Karpas-422 (cell line): ENCODE measurements at regions not wholly inside any gene's neighbourhood (a gene's known extent, or its start where the extent isn't known, plus 50 kb on each side); places are given as distances from the start of the nearest gene placed in this dataset.
"Not testable (repeated sequence)": the region's sequence is repeated elsewhere in the genome, so short reads cannot be mapped to it uniquely, and the experiment has no call there.

Experiments used
- DNase-seq: peaks from one replicate; pipeline ENCODE4 v3.0.0-alpha.2; 2015
- H2AFZ ChIP-seq: fragments of 200-600 bp; sonication (generic); 2 replicates; pipeline ENCODE4 v1.6.1; 2014; ENCODE audit warnings: antibody characterized with exemption, low read length, mixed read lengths
- H3K27ac ChIP-seq: fragments of 200-600 bp; sonication (generic); 2 replicates; pipeline ENCODE4 v1.5.1; 2014; ENCODE audit warnings: mild to moderate bottlenecking, low read length, moderate library complexity
- H3K27me3 ChIP-seq: fragments of 200-600 bp; sonication (generic); 2 replicates; pipeline ENCODE4 v1.6.1; 2014; ENCODE audit warnings: low read length, mixed read lengths
- H3K36me3 ChIP-seq: fragments of 200-600 bp; sonication (generic); 2 replicates; pipeline ENCODE4 v1.6.1; 2014; ENCODE audit warnings: low read length, mixed read lengths; ENCODE audit not compliant: insufficient read depth
- H3K4me1 ChIP-seq: fragments of 200-600 bp; sonication (generic); 2 replicates; pipeline ENCODE4 v1.6.1; 2014; ENCODE audit warnings: mild to moderate bottlenecking, low read length, mixed read lengths
- H3K4me2 ChIP-seq: fragments of 200-600 bp; sonication (generic); 2 replicates; pipeline ENCODE4 v1.6.1; 2014; ENCODE audit warnings: low read length, low read depth, mild to moderate bottlenecking; ENCODE audit not compliant: poor library complexity, severe bottlenecking
- H3K4me3 ChIP-seq: fragments of 200-600 bp; sonication (generic); 2 replicates; pipeline ENCODE4 v1.5.1; 2014; ENCODE audit warnings: mild to moderate bottlenecking, antibody characterized with exemption, low read length, mixed read lengths
- H3K79me2 ChIP-seq: fragments of 200-600 bp; sonication (generic); 2 replicates; pipeline ENCODE4 v1.6.1; 2014; ENCODE audit warnings: mild to moderate bottlenecking, low read length, mixed read lengths
- H3K9ac ChIP-seq: fragments of 200-600 bp; sonication (generic); 2 replicates; pipeline ENCODE4 v1.6.0; 2014; ENCODE audit warnings: low read length
- H3K9me2 ChIP-seq: fragments of 200-600 bp; sonication (generic), shearing (Covaris generic); replicated peaks from 2 replicates; pipeline ENCODE4 v1.6.0; 2014; ENCODE audit warnings: mild to moderate bottlenecking, low read length, moderate library complexity; ENCODE audit not compliant: insufficient read depth
- H3K9me3 ChIP-seq: fragments of 300-700, 200-600 bp; sonication (generic); 2 replicates; pipeline ENCODE4 v1.6.1; 2014; ENCODE audit warnings: low read length, mixed read lengths
- H4K20me1 ChIP-seq: fragments of 200-600 bp; sonication (generic); 2 replicates; pipeline ENCODE4 v1.6.1; 2014; ENCODE audit warnings: mild to moderate bottlenecking, antibody characterized with exemption, low read length, low read depth; ENCODE audit not compliant: insufficient read depth

- no peaks in the 10 kb centered on the region for H3K9me2 ChIP-seq
- DNase-seq = no peak
- H3K79me2 ChIP-seq = no peaks in the 10 kb centered on the region
- no peaks in the 10 kb centered on the region for H3K9me3 ChIP-seq
- H3K4me1 ChIP-seq = no peaks in the 10 kb centered on the region
- no peak overlapping the region for H3K9ac ChIP-seq
- no peaks in the 10 kb centered on the region for H3K36me3 ChIP-seq
- H2AFZ ChIP-seq = no peak overlapping the region
- H3K4me3 ChIP-seq = no peak overlapping the region
- H4K20me1 ChIP-seq = no peaks in the 10 kb centered on the region
- no peak overlapping the region for H3K27ac ChIP-seq
- no peaks in the 10 kb centered on the region for H3K27me3 ChIP-seq
- no peak overlapping the region for H3K4me2 ChIP-seq
Measured at GRCh38 chr13:67549331-67549730, 319.2 kb upstream of the PCDH9 start.

DNA sequence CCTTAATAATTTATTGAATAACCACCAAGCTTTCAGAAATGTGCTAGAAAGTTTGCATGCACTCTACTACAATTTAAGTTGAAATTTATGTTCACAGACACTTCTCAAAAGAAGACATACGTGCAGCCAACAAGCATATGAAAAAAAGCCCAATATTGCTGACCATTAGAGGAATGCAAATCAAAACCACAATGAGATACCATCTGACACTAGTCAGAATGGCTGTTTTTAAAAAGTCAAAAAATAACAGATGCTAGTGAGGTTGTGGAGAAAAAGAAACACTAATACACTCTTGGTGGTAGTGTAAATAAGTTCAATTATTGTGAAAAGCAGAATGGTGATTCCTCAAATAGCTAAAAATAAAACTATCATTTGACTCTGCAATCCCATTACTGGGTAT is 308.8 kb upstream of the PCDH9 start:
- H3K4me3 ChIP-seq = no peak overlapping the region
- no peaks in the 10 kb centered on the region for H3K9me3 ChIP-seq
- H3K4me1 ChIP-seq = no peaks in the 10 kb centered on the region
- no peaks in the 10 kb centered on the region for H3K9me2 ChIP-seq
- no peak overlapping the region for H3K9ac ChIP-seq
- no peaks in the 10 kb centered on the region for H3K27me3 ChIP-seq
- no peaks in the 10 kb centered on the region for H3K79me2 ChIP-seq
- H4K20me1 ChIP-seq = no peaks in the 10 kb centered on the region
- no peak for DNase-seq
- H3K36me3 ChIP-seq = no peaks in the 10 kb centered on the region
- no peak overlapping the region for H3K27ac ChIP-seq
- H3K4me2 ChIP-seq = no peak overlapping the region
- H2AFZ ChIP-seq = no peak overlapping the region

- Histone ChIP-seq H3K27ac (no peak overlapping the region), H3K9ac (no peak overlapping the region), H3K9me2 (no peaks in the 10 kb centered on the region), H3K27me3 (no peaks in the 10 kb centered on the region), H2AFZ (no peak overlapping the region), H4K20me1 (no peaks in the 10 kb centered on the region), H3K79me2 (no peaks in the 10 kb centered on the region), H3K4me2 (no peak overlapping the region), H3K4me3 (no peak overlapping the region), H3K9me3 (no peaks in the 10 kb centered on the region), H3K4me1 (0 out of 2 replicates have a peak, but pooled peaks cover 2% of the 10 kb centered on the region), H3K36me3 (no peaks in the 10 kb centered on the region)
- DNase-seq = no peak
Measured at GRCh38 chr13:67520886-67521285, 290.8 kb upstream of the PCDH9 start.

GRCh38 chr13:67519356-67519755 is 289.2 kb upstream of the PCDH9 start:
- DNase-seq = no peak
- no peaks in the 10 kb centered on the region for H4K20me1 ChIP-seq
- no peaks in the 10 kb centered on the region for H3K36me3 ChIP-seq
- no peaks in the 10 kb centered on the region for H3K9me2 ChIP-seq
- H3K4me3 ChIP-seq = no peak overlapping the region
- H2AFZ ChIP-seq = no peak overlapping the region
- no peaks in the 10 kb centered on the region for H3K9me3 ChIP-seq
- no peak overlapping the region for H3K9ac ChIP-seq
- H3K27me3 ChIP-seq = no peaks in the 10 kb centered on the region
- 0 out of 2 replicates have a peak, but pooled peaks cover 4% of the 10 kb centered on the region for H3K4me1 ChIP-seq
- no peak overlapping the region for H3K4me2 ChIP-seq
- no peaks in the 10 kb centered on the region for H3K79me2 ChIP-seq
- no peak overlapping the region for H3K27ac ChIP-seq

DNA sequence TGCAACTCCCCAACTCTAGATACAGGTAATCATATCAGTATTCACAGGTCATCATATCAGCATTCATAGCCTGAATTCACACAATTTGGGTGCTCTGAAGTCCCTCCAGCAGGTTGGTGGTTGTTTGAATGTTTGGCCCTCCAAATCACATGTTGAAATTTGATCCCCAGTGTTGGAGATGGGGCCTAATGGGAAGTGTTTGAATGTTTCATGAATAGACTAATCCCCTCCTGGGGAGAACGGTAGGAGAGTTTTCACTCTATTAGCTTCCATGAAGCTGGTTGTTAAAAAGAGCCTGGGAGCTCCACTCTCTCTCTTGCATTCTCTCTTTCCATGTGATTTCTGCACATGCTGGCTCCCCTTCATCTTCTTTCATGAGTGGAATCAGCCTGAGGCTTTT is 288.6 kb upstream of the PCDH9 start:
- H3K79me2 ChIP-seq = no peaks in the 10 kb centered on the region

GRCh38 chr13:67515895-67516294 is 285.8 kb upstream of the PCDH9 start:
- DNase-seq = no peak
- no peaks in the 10 kb centered on the region for H3K9me3 ChIP-seq
- H3K9ac ChIP-seq = no peak overlapping the region
- H3K9me2 ChIP-seq = no peaks in the 10 kb centered on the region
- no peaks in the 10 kb centered on the region for H3K36me3 ChIP-seq
- no peaks in the 10 kb centered on the region for H4K20me1 ChIP-seq
- no peak overlapping the region for H3K4me2 ChIP-seq
- H3K27me3 ChIP-seq = no peaks in the 10 kb centered on the region
- H2AFZ ChIP-seq = no peak overlapping the region; the same call in 1 of the 2 replicates
- peaks cover 10% of the 10 kb centered on the region for H3K4me1 ChIP-seq
- no peak overlapping the region for H3K4me3 ChIP-seq
- no peaks in the 10 kb centered on the region for H3K79me2 ChIP-seq
- H3K27ac ChIP-seq = no peak overlapping the region

More for the DNA sequence above, 288.6 kb upstream of the PCDH9 start:
- peak overlapping the region; percentile 33; the same call in 1 of the 2 replicates for H2AFZ ChIP-seq
- H3K4me1 ChIP-seq = 0 out of 2 replicates have a peak, but pooled peaks cover 4% of the 10 kb centered on the region
- no peaks in the 10 kb centered on the region for H3K27me3 ChIP-seq
- no peaks in the 10 kb centered on the region for H4K20me1 ChIP-seq
- no peak overlapping the region for H3K4me2 ChIP-seq
- no peak overlapping the region for H3K27ac ChIP-seq
- no peaks in the 10 kb centered on the region for H3K9me2 ChIP-seq
- no peaks in the 10 kb centered on the region for H3K36me3 ChIP-seq
- no peaks in the 10 kb centered on the region for H3K9me3 ChIP-seq
- no peak overlapping the region for H3K4me3 ChIP-seq
- no peak overlapping the region for H3K9ac ChIP-seq
- DNase-seq = no peak

DNA sequence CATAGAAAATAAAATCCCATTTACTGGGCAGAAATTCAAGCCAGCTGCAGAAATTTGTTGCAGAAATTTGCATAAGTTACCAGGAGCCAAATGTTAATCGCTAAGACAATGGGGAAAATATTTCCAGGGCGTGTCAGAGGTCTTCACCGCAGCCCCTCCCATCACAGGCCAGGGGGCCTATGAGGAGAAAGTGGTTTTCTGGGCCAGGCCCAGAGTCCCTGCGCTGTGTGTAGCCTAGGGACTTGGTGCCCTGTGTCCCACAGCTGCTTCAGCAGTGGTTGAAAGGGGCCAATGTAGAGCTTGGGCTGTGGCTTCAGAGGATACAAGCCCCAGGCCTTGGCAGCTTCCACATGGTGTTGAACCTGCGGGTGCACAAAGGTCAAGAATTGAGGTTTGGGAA is 278.9 kb upstream of the PCDH9 start:
- Histone ChIP-seq H3K9ac (no peak overlapping the region), H4K20me1 (no peaks in the 10 kb centered on the region), H3K4me1 (peaks cover 6% of the 10 kb centered on the region), H3K27ac (no peak overlapping the region), H3K27me3 (no peaks in the 10 kb centered on the region), H3K9me3 (no peaks in the 10 kb centered on the region), H3K4me2 (no peak overlapping the region), H3K9me2 (no peaks in the 10 kb centered on the region), H3K36me3 (no peaks in the 10 kb centered on the region), H2AFZ (no peak overlapping the region), H3K4me3 (no peak overlapping the region), H3K79me2 (no peaks in the 10 kb centered on the region)
- no peak for DNase-seq

DNA sequence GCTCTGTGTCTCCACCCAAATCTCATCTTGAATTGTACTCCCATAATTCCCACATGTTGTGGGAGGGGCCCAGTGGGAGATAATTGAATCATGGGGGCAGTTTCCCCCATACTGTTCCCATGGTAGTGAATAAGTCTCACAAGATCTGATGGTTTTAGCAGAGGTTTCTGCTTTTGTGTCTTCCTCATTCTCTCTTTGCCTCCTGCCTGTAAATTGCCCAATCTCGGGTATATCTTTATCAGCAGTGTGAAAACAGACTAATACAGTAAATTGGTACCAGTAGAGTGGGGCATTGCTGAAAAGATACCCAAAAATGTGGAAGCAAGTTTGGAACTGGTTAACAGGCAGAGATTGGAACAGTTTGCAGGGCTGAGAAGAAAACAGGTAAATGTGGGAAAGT is 278.1 kb upstream of the PCDH9 start:
- H3K4me1 ChIP-seq, H3K4me3 ChIP-seq, H3K9me3 ChIP-seq, H3K36me3 ChIP-seq, H3K9me2 ChIP-seq, H3K27ac ChIP-seq, H3K4me2 ChIP-seq, H2AFZ ChIP-seq, H3K27me3 ChIP-seq, H4K20me1 ChIP-seq, DNase-seq, H3K79me2 ChIP-seq, H3K9ac ChIP-seq: not testable (repeated sequence)

DNA sequence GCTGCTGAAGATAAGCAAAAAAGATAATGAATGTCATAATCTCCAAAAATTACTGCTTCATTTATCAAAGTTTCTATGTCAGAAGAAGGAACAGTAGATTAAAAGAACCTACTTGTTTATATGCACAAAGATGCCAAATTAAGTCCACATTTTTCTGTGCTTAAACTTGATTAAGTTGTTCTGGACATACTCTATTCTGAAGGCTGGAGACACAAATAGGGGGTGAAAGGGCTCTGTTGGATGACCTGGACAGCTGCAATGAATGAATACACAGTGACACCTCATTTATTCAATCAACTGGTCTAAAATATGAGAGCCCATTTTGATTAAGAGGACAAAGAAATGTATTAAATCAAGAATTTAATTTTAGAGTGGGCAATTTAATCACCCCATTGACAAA is 276.3 kb upstream of the PCDH9 start:
- Histone ChIP-seq H3K79me2 (no peaks in the 10 kb centered on the region), H3K4me2 (no peak overlapping the region), H3K4me1 (peaks cover 4% of the 10 kb centered on the region), H4K20me1 (no peaks in the 10 kb centered on the region), H3K9me2 (no peaks in the 10 kb centered on the region), H3K27me3 (no peaks in the 10 kb centered on the region), H3K36me3 (no peaks in the 10 kb centered on the region), H3K27ac (no peak overlapping the region), H3K9me3 (no peaks in the 10 kb centered on the region), H2AFZ (no peak overlapping the region), H3K4me3 (no peak overlapping the region), H3K9ac (no peak overlapping the region)
- no peak for DNase-seq
